ENCODE measurements at regions not wholly inside any gene's neighbourhood (a gene's known extent, or its start where the extent isn't known, plus 50 kb on each side); places are given as distances from the start of the nearest gene placed in this dataset.

- DNase-seq (ENCODE audit: low read depth): no peak
These were observed 54.1 kb upstream of the ARHGAP5 start for GRCh38 chr14:32022938-32023466.

GRCh38 chr14:32023540-32023939, 53.6 kb upstream of the ARHGAP5 start:
- DNase-seq (ENCODE audit: low read depth): no peak

DNA sequence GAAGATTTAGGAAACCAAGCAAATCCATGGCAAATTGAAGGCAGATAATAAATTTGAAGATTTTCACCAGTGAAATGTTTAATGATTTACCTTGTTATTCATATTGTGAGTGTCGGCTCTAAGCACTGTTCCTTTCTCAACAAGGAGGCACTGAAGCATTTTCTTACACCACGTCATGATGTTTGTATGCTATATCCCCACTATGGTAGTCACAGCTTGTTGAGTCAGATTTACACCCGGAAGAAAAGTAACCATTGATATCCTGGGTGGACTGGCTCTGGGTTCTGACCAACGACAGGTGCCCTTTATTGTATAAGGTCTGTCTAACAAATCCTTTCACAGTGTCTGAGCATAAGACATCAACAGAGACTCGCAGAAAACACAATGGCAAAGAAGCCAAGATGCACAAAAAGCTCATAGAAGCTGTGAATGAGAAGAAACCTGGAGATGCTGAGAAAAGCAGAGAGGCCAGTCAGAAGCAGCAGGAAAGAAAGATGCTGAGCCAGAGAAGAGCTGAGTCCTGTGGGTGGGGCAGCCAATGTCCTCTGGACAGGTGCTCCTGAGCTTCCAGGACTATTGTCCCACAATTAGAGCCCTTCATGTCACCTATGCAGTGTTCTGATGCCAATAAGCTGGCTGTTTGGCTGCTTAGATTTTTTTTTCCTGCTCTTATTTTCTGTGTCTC, 49.7 kb upstream of the ARHGAP5 start:
- DNase-seq (ENCODE audit: low read depth): peak; percentile 44
